ENCODE measurements at regions not wholly inside any gene's neighbourhood (a gene's known extent, or its start where the extent isn't known, plus 50 kb on each side); places are given as distances from the start of the nearest gene placed in this dataset.

DNA sequence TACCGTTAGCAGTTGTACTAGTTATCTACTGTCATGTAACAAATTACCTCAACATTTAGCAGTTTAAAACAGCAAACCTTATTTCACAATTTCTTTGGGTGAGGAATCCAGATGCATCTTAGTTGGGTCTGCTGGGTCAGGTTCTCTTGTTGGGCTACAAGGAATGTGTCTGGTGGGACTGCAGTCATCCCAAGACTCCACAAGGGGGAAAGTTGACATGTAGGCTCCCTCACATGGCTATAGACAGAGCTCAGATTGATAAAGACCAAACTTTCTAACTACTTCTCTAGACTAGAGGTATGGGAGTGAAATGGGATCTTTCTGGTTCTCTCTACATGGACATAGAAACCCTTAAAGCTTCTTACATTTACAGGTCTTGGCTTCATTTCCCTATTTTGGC is 160.9 kb downstream of the UCK2 start:
- TF ChIP-seq CTCF (IDR thresholded peaks at IDR 0.05) (no peak), POLR2A (IDR thresholded peaks at IDR 0.05) (no peak)

Measured in heart left ventricle (tissue), 13 donors.